ENCODE measurements at regions not wholly inside any gene's neighbourhood (a gene's known extent, or its start where the extent isn't known, plus 50 kb on each side); places are given as distances from the start of the nearest gene placed in this dataset.

- DNase-seq (ENCODE audit: low read depth in 4 of 4, low spot score in 2 of 4), result no peak
Observed at GRCh38 chr3:76171647-76172046, 386.3 kb upstream of the ZNF717 start.

GRCh38 chr3:76177610-76178009 is 392.3 kb upstream of the ZNF717 start:
- DNase-seq (ENCODE audit: low read depth in 4 of 4, low spot score in 2 of 4), result no peak

DNA sequence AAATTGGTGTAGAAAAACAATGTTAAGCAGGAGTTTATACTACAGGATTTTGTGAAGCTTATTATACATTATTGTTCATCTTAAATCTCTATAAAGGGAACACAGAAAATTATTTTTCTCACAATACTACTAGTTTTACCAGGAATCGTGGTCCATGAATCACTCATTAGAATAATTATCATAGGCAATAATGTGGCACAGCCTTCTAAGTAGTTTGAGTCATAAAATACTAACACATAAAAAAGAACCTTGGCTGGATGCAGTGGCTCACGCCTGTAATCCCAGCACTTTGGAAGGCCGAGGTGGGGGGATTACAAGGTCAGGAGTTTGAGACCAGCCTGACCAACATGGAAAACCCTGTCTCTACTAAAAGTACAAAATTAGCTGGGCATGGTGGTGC is 393.1 kb upstream of the ZNF717 start:
- DNase-seq (ENCODE audit: low read depth in 4 of 4, low spot score in 2 of 4), result no peak

DNA sequence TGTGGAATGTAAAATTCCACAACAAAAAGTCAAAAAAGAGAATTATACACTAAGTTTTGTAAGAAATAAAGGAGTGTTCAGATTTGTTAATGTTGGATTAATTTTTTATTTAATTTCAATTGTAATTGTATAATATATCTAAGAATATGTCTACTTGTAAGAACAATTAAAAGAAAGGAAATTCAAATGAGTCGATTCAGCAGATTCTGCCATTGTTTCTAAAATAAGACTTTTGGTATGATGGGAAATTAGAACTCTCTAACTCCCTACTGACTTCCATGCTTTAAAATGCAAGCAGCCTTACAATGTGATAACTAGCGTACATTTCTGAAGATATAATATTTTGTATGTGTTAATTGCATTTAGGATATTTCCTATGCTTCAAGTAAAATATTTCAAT is 395.9 kb upstream of the ZNF717 start:
- no peak for DNase-seq (ENCODE audit: low read depth in 4 of 4, low spot score in 2 of 4)

DNA sequence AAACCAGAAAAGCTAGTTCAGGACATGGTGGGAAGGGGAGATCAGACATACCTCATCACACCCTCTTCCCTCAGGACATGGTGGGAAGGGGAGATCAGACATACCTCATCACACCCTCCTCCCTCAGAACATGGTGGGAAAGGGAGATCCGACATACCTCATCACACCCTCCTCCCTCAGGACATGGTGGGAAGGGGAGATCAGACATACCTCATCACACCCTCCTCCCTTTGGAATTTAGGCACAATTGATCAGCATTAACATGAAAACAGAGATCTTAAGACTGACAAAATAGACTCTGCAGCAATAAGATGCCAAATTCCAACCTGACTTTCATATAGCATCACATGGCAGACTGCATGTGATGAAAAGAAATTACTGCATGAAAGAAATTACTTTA is 412.7 kb upstream of the ZNF717 start:
- no peak for DNase-seq (ENCODE audit: low read depth in 4 of 4, low spot score in 2 of 4)

DNA sequence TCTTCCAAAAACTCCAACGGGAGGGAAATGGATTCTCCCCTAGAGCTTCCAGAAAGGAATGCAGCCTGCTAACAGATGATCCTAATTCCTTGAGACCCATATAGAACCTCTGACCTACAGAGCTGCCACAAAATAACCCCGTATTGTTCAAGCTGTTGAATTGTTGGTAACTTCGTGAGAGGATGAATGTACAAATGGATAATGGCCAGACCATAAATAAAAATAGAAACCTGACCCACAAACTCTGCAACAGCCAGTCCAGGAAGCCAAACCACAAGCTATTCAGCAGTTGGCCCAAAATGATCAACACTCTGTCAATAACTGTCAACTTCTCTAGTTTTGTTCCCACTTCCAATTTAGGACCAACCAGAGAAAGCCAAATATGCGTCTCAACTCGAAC is 414.0 kb upstream of the ZNF717 start:
- DNase-seq (ENCODE audit: low read depth in 4 of 4, low spot score in 2 of 4), result no peak

DNA sequence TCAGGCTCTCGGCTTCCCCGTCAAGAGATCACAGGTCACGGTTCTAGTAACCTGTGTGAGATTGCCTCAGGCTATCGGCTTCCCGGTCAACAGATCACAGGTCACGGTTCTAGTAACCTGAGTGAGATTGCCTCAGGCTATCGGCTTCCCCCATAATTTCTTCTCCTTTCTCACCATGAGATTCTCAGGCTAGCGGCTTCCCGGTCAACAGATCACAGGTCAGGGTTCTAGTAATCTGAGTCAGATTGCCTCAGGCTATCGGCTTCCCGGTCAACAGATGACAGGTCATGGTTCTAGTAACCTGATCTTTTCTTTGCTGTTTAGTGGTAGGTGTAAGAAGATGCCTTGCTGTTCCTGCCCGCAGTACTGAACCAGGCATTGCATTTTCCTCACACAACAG is 418.2 kb upstream of the ZNF717 start:
- no peak for DNase-seq (ENCODE audit: low read depth in 4 of 4, low spot score in 2 of 4)

DNA sequence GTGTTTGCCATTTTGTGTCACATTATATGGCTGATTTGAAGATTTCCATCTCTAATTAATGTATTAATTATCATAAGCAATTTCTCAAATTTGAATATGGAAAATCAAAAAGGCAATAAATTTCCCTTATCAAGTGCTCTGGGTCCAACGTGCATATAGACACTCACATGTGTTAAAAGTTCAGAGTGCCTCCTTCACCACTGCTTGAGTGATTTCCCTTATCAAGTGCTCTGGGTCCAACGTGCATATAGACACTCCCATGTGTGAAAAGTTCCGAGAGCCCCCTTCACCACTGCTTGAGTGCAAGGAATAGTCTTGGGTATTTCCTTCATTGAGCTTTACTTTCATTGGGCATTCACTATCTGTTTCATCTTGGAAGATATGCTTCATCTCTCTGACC is 421.0 kb upstream of the ZNF717 start:
- DNase-seq (ENCODE audit: low read depth in 4 of 4, low spot score in 2 of 4), result no peak

- no peak for DNase-seq (ENCODE audit: low read depth in 4 of 4, low spot score in 2 of 4)
Observed at GRCh38 chr3:76212679-76213078, 427.3 kb upstream of the ZNF717 start.

DNA sequence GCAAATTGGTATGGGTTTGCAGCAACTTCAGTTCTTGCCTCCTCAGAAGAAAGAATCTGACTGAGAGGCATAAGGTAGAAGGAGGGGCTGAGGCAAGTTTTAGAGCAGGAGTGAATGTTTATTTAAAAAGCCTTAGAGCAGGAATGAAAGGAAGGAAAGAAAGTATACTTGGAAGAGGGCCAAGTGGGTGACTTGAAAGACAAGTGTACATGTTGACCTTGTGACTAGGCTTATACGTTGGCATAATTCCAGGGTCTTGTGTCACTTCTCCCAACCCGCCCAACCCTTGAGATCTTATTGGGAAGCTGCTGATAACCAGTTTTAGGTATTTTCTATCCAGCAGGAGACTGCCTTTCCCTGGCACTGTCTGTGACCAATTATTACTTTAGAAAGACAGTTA is 436.9 kb upstream of the ZNF717 start:
- DNase-seq (ENCODE audit: low read depth in 4 of 4, low spot score in 2 of 4), result no peak

- DNase-seq (ENCODE audit: low read depth in 4 of 4, low spot score in 2 of 4), result no peak
Observed at GRCh38 chr3:76231258-76231657, 445.9 kb upstream of the ZNF717 start.

DNA sequence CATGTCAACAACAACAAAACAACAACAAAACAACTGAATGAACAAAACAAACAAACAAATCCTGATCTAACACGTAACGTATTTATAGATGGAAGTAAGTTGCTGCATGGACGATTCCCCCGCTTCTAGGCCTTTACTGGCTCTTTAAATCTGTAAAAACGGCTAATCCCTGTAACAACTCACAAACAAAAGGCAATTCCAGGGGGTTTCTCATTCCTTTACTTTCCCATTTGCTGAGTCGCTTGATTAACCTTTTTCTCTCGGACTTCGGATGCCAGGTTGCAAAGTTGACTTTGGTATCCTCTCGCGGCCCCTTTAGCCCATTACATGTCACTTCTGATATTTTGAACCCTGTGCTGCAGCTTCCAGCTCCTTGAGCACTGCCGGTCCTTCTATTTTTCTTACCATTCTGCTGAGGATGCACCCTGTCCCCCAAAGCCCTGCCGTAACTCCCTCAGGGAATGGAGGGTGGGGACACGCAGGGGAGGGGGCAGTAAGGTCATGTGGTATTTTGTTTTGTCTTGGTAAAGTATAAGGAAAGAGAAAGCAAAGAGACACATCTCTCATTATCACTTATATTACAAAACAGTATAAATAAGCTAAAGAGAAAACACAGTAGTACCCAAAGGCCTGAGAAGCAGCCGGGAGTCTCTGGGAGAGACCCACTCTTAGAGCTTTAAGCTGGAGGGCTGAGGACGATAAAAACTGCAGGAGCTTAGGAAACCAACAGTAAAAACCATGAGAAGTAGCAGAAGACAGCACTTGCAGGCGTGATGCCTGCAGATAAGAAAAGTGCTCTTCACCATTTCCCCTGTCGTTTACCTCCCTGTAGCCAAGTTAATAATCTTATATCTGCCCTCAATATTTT is 457.8 kb upstream of the ZNF717 start:
- DNase-seq (ENCODE audit: low read depth in 4 of 4, low spot score in 2 of 4), result no peak

GRCh38 chr3:76245073-76245472 is 459.7 kb upstream of the ZNF717 start:
- no peak for DNase-seq (ENCODE audit: low read depth in 4 of 4, low spot score in 2 of 4)

DNA sequence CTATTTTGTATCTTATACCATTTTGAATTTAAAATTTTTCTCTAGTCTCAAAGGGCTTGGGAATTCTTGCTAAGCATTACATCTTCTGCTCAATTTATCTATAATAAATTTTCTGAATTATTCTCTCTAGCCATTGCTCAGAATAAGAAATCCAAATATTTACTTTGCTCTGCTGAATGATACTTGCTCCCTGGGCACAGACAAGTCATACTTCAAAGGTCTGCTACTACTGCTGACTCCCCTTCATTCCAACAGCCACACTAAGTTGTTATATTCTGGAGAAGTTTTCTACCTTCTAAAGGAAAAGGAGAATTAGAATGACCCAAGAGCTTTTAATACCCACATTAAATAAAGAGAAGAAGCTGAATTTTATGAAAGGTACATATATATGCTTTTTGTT is 460.3 kb upstream of the ZNF717 start:
- DNase-seq (ENCODE audit: low read depth in 4 of 4, low spot score in 2 of 4), result no peak

DNA sequence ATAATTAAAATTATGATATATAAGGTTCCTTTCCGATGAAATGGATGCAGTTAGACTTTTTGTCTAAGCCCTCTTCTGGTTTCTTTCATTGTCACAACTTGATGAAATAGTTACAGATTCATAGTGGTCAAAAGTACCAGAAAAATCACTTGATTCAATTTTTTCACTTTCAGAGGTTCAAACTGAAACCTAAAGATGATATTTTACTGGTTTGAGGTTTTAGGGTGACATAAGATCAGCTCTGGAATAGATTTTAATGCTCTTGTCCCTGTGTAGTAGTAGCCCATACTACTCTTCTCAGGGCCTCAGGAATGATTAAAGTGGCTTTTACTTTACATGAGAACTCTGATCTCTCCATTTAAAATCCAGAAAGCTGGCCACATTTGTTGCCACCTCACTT is 479.1 kb upstream of the ZNF717 start:
- no peak for DNase-seq (ENCODE audit: low read depth in 4 of 4, low spot score in 2 of 4)

- no peak for DNase-seq (ENCODE audit: low read depth in 4 of 4, low spot score in 2 of 4)
Observed at GRCh38 chr3:76264911-76265310, 479.6 kb upstream of the ZNF717 start.

DNA sequence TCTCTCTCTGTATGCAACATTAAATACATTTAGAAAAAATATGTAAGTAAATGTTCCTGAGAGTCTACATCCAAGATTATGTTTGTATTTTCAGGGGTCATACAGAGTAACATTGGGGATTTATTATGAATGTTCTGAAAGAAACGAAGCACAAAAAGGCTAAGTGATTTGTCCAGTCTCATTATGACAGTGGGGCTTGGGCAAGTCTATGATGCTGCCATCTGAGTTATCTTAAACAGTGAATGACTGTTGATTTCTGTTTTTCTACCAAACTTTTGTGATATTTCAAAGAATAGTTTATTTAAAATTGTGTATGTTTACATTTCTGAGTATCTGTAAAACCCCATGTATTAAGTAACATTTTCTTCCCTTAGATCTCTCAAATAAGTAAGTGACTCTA is 481.2 kb upstream of the ZNF717 start:
- no peak for DNase-seq (ENCODE audit: low read depth in 4 of 4, low spot score in 2 of 4)

- peak in 2 of 4 donors; percentile 13 to 29 for DNase-seq (ENCODE audit: low read depth in 4 of 4, low spot score in 2 of 4)
Observed at GRCh38 chr3:76267851-76268380, 482.6 kb upstream of the ZNF717 start.

GRCh38 chr3:76293856-76294255 is 508.5 kb upstream of the ZNF717 start:
- no peak for DNase-seq (ENCODE audit: low read depth in 4 of 4, low spot score in 2 of 4)

- DNase-seq (ENCODE audit: low read depth in 4 of 4, low spot score in 2 of 4), result no peak
Observed at GRCh38 chr3:76300746-76301145, 515.4 kb upstream of the ZNF717 start.

- DNase-seq (ENCODE audit: low read depth in 4 of 4, low spot score in 2 of 4), result no peak
Observed at GRCh38 chr3:76307556-76307955, 522.2 kb upstream of the ZNF717 start.

GRCh38 chr3:76308541-76308940 is 523.2 kb upstream of the ZNF717 start:
- DNase-seq (ENCODE audit: low read depth in 4 of 4, low spot score in 2 of 4), result no peak

DNA sequence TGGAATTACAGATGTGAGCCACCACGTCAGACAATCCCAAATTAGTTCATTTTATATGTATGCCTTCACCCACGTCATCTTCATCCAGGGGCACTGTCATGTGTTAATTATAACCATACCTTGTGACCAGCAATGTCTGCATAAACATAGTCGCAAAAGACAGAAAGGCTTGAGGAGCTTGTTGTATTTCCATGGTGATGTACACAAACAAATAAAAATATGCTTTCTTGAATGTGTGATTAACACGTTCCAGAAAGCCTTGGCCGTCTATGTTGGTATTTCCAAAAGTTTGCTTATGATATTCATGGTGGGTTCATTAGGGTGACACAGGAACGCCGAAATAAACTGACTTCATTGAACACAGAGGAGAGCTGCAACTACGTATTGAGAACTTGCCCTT is 524.7 kb upstream of the ZNF717 start:
- DNase-seq (ENCODE audit: low read depth in 4 of 4, low spot score in 2 of 4), result no peak

Data from left renal cortex interstitium (tissue), 4 donors.